HG03103 (cell line): ENCODE measurements at regions not wholly inside any gene's neighbourhood (a gene's known extent, or its start where the extent isn't known, plus 50 kb on each side); places are given as distances from the start of the nearest gene placed in this dataset.
"Not testable (repeated sequence)": the region's sequence is repeated elsewhere in the genome, so short reads cannot be mapped to it uniquely, and the experiment has no call there.

Experiments
- ATAC-seq: cut with Tn5 transposase; IDR thresholded peaks from one replicate; pipeline ENCODE4 v1.9.1; 2021; ENCODE audit warnings: low read depth; ENCODE audit not compliant: unreplicated experiment

DNA sequence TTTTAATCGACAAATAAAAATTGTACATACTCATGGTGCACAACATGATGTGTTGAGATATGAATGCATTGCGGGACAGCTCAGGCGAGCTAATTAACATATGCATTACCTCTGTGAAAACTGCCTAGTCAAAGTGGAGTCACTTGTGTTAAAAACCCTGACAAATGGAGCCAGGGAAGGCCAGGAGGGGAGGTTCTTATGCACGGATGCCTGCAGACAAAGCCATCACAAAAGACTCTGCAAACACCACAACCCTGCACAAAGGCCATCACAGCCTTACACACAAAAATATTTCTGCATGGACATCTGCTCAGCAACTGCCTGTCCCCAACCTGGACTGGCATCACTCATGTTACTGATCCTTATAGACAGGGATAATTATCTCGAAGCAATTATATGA lies 204.4 kb upstream of the AJAP1 start:
- no peak for ATAC-seq

DNA sequence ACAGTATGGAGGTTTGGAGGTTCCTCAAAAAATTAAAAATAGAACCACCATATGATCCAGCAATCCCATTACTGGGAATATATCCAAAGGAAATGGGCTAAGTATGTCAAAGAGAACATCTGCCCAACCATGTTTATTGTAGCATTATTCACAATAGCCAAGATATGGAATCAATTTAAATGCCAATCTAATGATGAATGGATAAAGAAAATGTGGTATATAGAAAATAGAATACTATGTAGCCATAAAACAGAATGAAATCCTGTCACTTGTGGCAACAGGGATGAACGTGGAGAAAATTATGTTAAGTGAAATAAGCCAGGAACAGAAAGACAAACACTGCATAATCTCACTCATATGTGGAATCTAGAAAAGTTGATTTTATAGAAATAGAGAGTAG lies 201.7 kb upstream of the AJAP1 start:
- ATAC-seq, result no peak

- ATAC-seq, result no peak
These were observed 194.4 kb upstream of the AJAP1 start for GRCh38 chr1:4460052-4460451.

- no peak for ATAC-seq
These were observed 193.8 kb upstream of the AJAP1 start for GRCh38 chr1:4460651-4461050.

DNA sequence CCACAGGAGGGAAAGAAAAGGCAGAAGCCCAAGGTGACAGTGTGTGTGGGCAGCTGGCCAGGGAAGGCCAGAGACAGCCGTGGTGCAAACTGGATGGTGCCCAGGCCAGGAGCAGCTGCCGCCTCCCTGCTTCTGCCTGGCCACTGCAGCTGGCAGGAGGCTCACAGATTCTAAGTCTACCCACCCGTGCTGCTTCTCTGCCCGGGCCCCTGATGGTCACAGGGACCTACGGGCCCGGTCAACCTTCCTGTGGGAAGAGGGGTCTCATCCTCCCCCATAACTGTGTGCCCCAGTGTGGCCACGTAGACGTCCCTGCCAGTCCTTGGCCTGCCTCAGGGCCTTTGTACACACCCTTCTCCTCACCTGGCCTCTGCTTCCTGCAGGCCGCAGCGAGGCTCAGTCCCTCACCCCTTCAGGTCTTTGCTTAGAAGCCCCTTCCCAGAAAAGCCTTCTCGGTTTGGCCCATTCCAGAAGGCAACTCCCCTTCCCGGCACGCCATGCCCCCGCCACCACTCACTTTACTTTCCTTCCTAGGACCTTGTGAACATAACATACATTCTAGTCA lies 192.6 kb upstream of the AJAP1 start:
- no peak for ATAC-seq

- ATAC-seq, result no peak
These were observed 191.5 kb upstream of the AJAP1 start for GRCh38 chr1:4462831-4463484.

DNA sequence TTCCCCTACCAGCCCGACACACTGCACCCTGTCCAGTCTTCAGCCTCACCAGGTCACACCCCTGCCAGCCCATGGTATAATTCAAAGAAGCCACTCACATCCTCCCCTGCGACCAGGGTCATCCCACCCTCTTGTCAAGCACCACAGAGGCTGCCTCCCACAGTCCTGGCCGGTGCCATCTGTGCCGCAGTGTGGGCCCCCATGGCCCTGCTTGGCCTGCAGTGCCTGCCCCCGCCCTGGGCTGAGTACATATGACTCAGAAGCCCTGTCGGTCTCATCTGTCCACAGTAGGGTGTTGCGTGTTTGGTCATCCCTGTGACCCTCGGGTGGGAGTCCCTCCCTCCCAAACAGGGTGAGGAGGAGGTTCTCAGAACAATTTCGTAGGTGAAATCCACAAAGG lies 190.8 kb upstream of the AJAP1 start:
- no peak for ATAC-seq

GRCh38 chr1:4464478-4464877 lies 189.9 kb upstream of the AJAP1 start:
- no peak for ATAC-seq

DNA sequence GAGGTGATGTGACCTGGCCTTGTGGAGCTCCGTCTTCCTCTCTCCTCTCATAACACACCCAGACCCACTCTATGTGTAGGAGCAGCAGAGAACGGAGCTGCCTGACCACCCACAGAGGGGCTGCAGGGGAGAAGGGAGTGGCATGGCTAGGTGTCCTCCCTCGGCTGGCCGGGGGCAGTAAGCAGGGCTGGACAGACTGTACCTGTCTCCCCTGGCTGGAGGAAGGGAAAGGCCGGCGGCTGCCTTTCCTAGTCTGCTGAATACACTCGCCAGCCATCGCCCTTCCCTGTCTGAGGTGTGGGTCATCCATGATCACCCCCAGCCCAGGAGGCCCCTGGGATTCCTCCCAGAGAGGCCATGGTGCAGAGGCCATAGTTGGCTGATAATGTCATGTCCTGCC lies 187.2 kb upstream of the AJAP1 start:
- ATAC-seq, result no peak

DNA sequence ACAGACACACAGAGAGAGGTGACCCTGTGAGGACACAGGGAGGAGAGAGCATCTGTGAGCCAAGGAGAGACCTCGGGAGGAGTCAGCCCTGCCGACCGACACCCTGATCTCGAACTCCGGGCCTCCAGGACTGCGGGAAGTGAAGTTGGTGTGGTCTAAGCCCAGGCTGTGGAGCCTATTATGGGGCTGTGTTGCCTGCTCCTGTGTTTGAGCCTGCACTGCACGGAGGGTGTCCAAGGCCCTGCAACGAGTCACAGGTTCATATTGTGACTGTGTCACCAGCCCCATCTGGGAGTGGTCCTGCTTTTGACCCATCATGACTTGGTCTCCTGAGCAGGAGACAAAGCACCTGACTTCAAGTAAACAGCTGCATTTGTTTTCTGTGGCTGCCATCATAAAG lies 186.0 kb upstream of the AJAP1 start:
- ATAC-seq, result no peak

GRCh38 chr1:4468804-4469514 lies 185.4 kb upstream of the AJAP1 start:
- ATAC-seq, result no peak

DNA sequence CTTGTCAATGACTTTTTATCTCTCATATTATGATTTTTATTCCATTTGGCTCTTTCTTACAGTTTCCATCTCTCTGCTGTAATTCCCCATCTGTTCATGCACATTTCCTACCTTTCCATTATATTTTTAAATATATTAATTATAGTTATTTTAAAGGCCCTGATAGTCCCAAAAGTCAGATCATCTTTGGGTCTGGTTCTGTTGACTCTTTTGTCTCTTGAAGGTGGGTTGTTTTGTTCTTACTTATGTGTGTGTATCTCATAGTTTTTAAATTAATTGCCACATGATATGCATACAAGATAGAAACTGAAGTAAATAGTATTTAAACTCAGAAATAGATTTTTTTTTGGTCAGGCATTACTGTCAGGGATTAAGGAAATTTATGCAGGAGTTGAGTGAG lies 178.0 kb upstream of the AJAP1 start:
- ATAC-seq, result no peak

DNA sequence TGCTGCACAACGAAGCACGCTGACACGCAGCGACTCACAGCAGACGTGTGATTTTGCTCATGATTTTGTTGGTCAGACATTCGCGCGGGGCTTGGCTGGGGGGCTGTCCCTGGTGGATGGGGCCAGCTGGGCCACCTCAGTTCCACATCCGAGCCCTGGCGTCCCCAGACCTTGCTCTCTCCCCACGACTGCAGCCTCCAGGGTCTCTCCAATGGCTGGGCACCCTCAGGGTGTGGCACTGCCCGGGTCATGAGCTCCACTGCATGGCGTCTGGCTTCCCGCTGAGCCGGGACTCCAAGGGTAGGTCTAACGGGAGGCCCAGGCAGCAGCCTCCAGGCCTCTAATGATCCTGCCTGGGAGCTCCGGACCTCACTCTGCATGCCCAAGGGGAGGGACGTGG lies 173.0 kb upstream of the AJAP1 start:
- no peak for ATAC-seq

DNA sequence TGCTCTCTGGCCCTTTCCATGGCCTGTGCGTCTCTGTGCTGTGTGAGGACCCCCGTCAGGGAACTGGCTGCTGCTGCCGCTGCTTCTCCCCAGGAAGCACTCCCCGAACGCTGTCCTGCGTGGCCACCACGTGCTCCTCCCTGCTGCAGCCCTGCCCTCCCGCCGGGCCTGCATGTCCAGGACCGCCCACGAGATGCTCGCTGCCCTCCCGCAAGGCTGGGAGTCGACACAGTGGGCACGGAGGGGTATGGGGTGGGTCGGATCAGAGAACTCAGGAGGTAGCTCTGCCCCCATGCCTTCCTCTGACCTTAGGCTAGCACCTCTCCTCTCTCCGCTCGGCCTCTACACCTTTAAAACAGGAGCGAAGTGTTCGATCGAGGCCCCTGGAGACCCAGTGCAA lies 171.9 kb upstream of the AJAP1 start:
- no peak for ATAC-seq

DNA sequence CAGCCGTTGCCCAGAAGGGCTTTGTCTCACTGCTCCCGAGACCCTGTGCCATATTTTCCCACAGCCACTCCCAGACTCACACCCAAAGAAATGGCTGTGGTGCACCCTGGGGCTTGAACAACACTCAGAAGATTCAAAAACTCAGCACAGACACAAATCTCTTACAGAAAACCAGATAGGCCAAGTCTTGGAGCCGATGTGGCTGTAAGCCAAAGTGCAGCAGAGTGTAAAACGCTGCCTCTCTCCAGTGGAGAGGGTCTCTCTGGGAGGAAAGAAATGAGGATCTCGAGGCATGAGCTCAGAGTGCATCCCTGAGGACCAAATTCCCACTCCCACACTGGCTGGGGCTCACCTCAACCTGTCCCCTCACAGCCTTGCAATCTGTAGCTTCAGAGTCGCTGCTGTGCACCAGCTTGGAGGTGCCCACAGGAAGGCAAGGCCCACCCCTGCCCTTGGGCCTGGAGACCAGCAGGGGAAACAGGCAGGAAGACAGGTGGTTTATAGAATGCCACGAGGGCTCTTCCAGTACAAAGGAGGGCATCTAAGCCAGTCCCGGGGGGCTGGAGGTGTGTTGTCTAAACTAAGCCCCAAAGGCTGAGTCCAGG lies 171.3 kb upstream of the AJAP1 start:
- ATAC-seq, result no peak

GRCh38 chr1:4485398-4485797 lies 169.0 kb upstream of the AJAP1 start:
- no peak for ATAC-seq

DNA sequence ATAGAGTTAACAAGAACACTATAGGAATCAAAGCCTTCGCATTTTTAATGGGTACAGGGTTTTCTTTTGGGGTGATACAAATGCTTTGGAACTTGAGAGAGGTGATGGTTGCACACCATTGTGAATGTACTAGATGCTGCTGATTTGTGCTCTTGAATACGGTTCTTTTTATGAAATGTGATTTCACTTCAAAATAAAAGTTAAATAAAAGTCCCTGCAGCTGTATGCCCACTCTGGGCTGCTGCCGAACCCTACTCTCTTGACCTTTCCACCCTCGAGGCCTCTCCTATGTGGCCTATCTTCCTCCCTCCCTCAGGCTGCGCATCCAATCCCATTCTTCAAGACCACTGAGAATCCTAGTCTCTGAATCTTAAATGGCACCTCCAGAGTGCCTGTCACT lies 168.5 kb upstream of the AJAP1 start:
- ATAC-seq, result no peak

DNA sequence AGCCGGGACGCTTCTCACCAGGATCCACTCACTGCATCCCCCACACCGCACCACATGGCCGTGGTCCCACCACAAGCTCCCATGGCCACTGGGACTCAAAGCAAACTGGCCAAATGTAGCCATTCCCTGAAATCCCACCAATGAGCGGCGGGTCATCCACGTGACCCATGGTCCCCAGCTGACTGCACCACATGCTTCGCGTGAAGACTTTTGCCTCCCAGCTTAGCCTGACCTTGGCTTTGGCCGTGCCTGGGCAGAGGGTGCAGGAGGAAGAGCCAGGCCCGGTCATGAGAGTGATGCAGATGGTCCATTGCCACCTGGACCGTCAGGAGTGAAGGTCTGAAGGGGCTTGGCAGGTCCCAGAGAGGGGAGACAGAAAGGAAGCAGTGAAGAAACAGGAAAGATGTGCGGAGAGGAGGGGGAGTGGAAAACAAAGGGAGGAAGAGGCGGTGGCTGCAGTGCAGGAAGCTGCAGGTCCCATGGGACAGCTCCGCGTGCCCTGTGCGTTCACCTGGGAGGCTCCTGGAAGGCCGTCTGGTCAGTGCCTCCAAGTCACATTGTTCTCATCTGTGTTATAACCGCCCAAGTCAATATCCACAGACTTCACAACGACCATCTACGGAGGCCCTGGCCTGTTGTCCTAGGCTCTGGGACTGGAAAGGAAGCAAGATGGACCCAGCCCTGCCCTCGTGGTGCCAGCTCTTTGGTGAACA lies 167.8 kb upstream of the AJAP1 start:
- no peak for ATAC-seq

GRCh38 chr1:4488018-4488417 lies 166.4 kb upstream of the AJAP1 start:
- ATAC-seq, result no peak

DNA sequence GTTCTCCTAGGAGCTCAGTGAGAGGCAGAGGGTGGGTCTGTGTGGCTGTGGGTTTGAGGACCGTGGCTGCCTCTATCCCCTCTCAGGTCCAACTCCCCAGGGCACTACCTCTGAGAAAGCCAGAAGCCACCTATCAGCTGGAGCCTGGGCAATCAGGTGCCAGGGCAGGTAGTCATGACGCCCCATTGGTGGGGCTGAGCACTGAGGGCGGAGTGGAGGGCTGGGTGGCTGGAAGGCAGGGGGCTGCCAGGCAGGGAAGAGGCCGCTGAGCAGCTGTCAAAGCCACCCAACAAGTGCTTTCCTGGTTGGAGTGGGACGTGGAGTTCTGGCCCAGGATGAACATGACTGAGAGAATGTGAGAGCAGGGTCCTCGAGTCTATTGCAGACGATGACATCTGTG lies 164.9 kb upstream of the AJAP1 start:
- ATAC-seq, result no peak

GRCh38 chr1:4489992-4490391 lies 164.4 kb upstream of the AJAP1 start:
- ATAC-seq, result not testable (repeated sequence)
